GM23338 (cell line): ENCODE measurements at regions not wholly inside any gene's neighbourhood (a gene's known extent, or its start where the extent isn't known, plus 50 kb on each side); places are given as distances from the start of the nearest gene placed in this dataset.
"Not testable (repeated sequence)": the region's sequence is repeated elsewhere in the genome, so short reads cannot be mapped to it uniquely, and the experiment has no call there.

Experiments
- CTCF ChIP-seq, 2 experiments: fragments of 200-600 bp in 1 of 2; sonication (generic) in 1 of 2; conservative IDR thresholded peaks; 2 replicates each; pipeline versions ENCODE4 v1.5.1 to v1.6.1; 2016 to 2017; ENCODE audit warnings: antibody characterized with exemption in 2 of 2, low read depth in 2 of 2, mild to moderate bottlenecking in 2 of 2, moderate library complexity in 1 of 2
- ETS1 ChIP-seq: IDR thresholded peaks from 2 replicates; pipeline ENCODE4 v1.6.1; 2016; ENCODE audit warnings: antibody characterized with exemption
- EZH2 ChIP-seq: fragments of 200-600 bp; sonication (generic); IDR thresholded peaks from one replicate; pipeline ENCODE4 v1.8.0; 2017; ENCODE audit warnings: antibody characterized with exemption, mild to moderate bottlenecking, low read depth; ENCODE audit not compliant: unreplicated experiment
- EZH2phosphoT487 ChIP-seq: fragments of 200-600 bp; sonication (generic); IDR thresholded peaks from one replicate; pipeline ENCODE4 v1.8.1; 2018; ENCODE audit warnings: antibody characterized with exemption; ENCODE audit not compliant: unreplicated experiment
- JUNB ChIP-seq: IDR thresholded peaks from one replicate; pipeline ENCODE4 v1.6.1; 2016; ENCODE audit warnings: antibody characterized with exemption; ENCODE audit not compliant: unreplicated experiment
- POLR2AphosphoS5 ChIP-seq: IDR thresholded peaks from 2 replicates; pipeline ENCODE4 v1.6.1; 2016; ENCODE audit warnings: antibody characterized with exemption, low read depth
- REST ChIP-seq: IDR thresholded peaks from one replicate; pipeline ENCODE4 v1.6.1; 2018; ENCODE audit warnings: antibody characterized with exemption; ENCODE audit not compliant: unreplicated experiment

- TF ChIP-seq POLR2AphosphoS5; JUNB; CTCF (conservative IDR thresholded peaks at IDR 0.05; ENCODE audit: low read depth in 2 of 2); REST; EZH2; EZH2phosphoT487; ETS1: not testable (repeated sequence)
Measured at GRCh38 chr15:38797506-38797905, 232.9 kb upstream of the RASGRP1 start.
